Fibroblast of lung (primary cell): ENCODE measurements at regions not wholly inside any gene's neighbourhood (a gene's known extent, or its start where the extent isn't known, plus 50 kb on each side); places are given as distances from the start of the nearest gene placed in this dataset.

Experiments
- EZH2 ChIP-seq: IDR thresholded peaks from 2 replicates; pipeline ENCODE4 v1.5.1; 2012; ENCODE audit warnings: low read length, control low read depth, mild to moderate bottlenecking; ENCODE audit errors: missing control alignments
- TF ChIP-seq, protein P1 (sequence below), 2 donors: IDR thresholded peaks in 1 of 2; conservative IDR thresholded peaks in 1 of 2; 1 replicate in 1 of 2; 2 replicates in 1 of 2; pipeline ENCODE4 v1.5.1; 2011 to 2012; ENCODE audit warnings: low read length in 2 of 2, control low read depth in 1 of 2, inconsistent platforms in 1 of 2, low read depth in 1 of 2, mild to moderate bottlenecking in 1 of 2

DNA sequence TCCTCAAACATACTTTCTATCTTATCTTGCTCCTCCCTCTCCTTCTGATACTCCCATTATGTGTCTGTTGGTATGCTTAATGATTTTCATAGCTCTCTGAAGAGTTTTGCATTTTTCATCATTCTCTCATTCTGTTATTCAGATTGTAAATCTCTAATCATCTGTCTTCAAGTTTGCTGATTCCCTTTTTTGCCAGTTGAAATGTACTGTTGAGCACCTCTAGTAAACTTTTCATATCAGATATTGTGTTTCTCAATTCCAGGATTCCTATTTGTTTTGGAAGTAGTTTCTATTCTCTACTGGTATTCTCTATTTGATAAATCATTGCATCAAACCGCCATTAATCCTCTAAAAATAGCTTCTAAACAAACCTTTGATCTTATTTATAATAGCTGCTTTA lies 387.7 kb downstream of the PAX1 start:
- TF ChIP-seq EZH2 = no peak
- TF ChIP-seq, protein P1, sequence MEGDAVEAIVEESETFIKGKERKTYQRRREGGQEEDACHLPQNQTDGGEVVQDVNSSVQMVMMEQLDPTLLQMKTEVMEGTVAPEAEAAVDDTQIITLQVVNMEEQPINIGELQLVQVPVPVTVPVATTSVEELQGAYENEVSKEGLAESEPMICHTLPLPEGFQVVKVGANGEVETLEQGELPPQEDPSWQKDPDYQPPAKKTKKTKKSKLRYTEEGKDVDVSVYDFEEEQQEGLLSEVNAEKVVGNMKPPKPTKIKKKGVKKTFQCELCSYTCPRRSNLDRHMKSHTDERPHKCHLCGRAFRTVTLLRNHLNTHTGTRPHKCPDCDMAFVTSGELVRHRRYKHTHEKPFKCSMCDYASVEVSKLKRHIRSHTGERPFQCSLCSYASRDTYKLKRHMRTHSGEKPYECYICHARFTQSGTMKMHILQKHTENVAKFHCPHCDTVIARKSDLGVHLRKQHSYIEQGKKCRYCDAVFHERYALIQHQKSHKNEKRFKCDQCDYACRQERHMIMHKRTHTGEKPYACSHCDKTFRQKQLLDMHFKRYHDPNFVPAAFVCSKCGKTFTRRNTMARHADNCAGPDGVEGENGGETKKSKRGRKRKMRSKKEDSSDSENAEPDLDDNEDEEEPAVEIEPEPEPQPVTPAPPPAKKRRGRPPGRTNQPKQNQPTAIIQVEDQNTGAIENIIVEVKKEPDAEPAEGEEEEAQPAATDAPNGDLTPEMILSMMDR (conservative IDR thresholded peaks at IDR 0.05 in 1 of 2, IDR thresholded peaks at IDR 0.05 in 1 of 2; ENCODE audit: low read depth in 1 of 2, low read length in 2 of 2) = no peak
